NB4 (cell line): ENCODE measurements at regions not wholly inside any gene's neighbourhood (a gene's known extent, or its start where the extent isn't known, plus 50 kb on each side); places are given as distances from the start of the nearest gene placed in this dataset.

Experiments used
- CTCF ChIP-seq: IDR thresholded peaks from one replicate; pipeline ENCODE4 v1.5.1; 2012; ENCODE audit warnings: low read depth, low read length
- POLR2A ChIP-seq: IDR thresholded peaks from 2 replicates; pipeline ENCODE4 v1.6.1; 2011; ENCODE audit warnings: mild to moderate bottlenecking; ENCODE audit not compliant: insufficient read length; ENCODE audit errors: extremely low read depth

- TF ChIP-seq POLR2A (no peak), CTCF (no peak)
Measured at GRCh38 chr14:55798406-55798805, 218.4 kb downstream of the KTN1 start.
